Osteocyte (in vitro differentiated cells): ENCODE measurements at regions not wholly inside any gene's neighbourhood (a gene's known extent, or its start where the extent isn't known, plus 50 kb on each side); places are given as distances from the start of the nearest gene placed in this dataset.

Source experiments
- DNase-seq: peaks from one replicate; pipeline ENCODE4 v3.0.0; 2021; ENCODE audit warnings: mixed read lengths; ENCODE audit not compliant: unreplicated experiment; ENCODE audit errors: extremely low spot score
- H3K27ac Mint-ChIP-seq: one replicate; pipeline ENCODE4 v1.8.0; 2021; ENCODE audit warnings: mild to moderate bottlenecking, mixed read lengths; ENCODE audit not compliant: unreplicated experiment
- H3K27me3 Mint-ChIP-seq: one replicate; pipeline ENCODE4 v1.8.0; 2021; ENCODE audit warnings: mixed read lengths; ENCODE audit not compliant: unreplicated experiment
- H3K36me3 Mint-ChIP-seq: one replicate; pipeline ENCODE4 v1.8.0; 2021; ENCODE audit warnings: mixed read lengths; ENCODE audit not compliant: unreplicated experiment
- H3K4me1 Mint-ChIP-seq: one replicate; pipeline ENCODE4 v1.8.0; 2021; ENCODE audit warnings: mixed read lengths; ENCODE audit not compliant: unreplicated experiment
- H3K4me3 Mint-ChIP-seq: one replicate; pipeline ENCODE4 v1.8.0; 2021; ENCODE audit warnings: mild to moderate bottlenecking, moderate library complexity, mixed read lengths; ENCODE audit not compliant: unreplicated experiment
- H3K9me3 Mint-ChIP-seq: one replicate; pipeline ENCODE4 v1.8.0; 2021; ENCODE audit warnings: mixed read lengths; ENCODE audit not compliant: unreplicated experiment
- TF ChIP-seq, protein P1 (sequence below): fragments of 200-600 bp; sonication (generic); IDR thresholded peaks from 2 replicates; pipeline ENCODE4 v1.5.0; 2021; ENCODE audit warnings: antibody characterized with exemption, mild to moderate bottlenecking, moderate library complexity

DNA sequence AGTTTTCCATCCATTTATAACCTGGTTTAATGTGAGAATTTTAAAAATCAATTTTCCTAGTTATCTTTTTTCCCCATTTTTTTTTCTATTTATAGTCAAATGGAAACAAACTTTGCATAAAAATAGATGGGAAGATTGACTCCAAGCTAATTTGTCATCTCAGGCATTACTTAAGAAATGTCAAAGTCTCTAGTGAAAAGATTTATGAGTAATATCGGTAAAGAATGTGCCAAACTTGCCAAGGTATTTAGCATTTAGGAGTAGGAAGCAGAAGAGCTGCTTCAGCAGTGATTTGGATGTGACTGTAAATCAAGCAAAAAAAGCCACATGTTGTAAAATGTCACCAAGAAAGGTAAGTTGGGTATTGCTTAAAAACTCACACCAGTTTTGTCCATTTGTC, 108.6 kb downstream of the LACC1 start:
- DNase-seq: no peak
- H3K27me3 Mint-ChIP-seq: peaks cover 20% of the 10 kb centered on the region
- H3K27ac Mint-ChIP-seq: no peak overlapping the region
- H3K4me1 Mint-ChIP-seq: no peaks in the 10 kb centered on the region
- no peaks in the 10 kb centered on the region for H3K36me3 Mint-ChIP-seq
- H3K4me3 Mint-ChIP-seq: no peak overlapping the region
- H3K9me3 Mint-ChIP-seq: no peaks in the 10 kb centered on the region
- TF ChIP-seq, protein P1, sequence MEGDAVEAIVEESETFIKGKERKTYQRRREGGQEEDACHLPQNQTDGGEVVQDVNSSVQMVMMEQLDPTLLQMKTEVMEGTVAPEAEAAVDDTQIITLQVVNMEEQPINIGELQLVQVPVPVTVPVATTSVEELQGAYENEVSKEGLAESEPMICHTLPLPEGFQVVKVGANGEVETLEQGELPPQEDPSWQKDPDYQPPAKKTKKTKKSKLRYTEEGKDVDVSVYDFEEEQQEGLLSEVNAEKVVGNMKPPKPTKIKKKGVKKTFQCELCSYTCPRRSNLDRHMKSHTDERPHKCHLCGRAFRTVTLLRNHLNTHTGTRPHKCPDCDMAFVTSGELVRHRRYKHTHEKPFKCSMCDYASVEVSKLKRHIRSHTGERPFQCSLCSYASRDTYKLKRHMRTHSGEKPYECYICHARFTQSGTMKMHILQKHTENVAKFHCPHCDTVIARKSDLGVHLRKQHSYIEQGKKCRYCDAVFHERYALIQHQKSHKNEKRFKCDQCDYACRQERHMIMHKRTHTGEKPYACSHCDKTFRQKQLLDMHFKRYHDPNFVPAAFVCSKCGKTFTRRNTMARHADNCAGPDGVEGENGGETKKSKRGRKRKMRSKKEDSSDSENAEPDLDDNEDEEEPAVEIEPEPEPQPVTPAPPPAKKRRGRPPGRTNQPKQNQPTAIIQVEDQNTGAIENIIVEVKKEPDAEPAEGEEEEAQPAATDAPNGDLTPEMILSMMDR: no peak

DNA sequence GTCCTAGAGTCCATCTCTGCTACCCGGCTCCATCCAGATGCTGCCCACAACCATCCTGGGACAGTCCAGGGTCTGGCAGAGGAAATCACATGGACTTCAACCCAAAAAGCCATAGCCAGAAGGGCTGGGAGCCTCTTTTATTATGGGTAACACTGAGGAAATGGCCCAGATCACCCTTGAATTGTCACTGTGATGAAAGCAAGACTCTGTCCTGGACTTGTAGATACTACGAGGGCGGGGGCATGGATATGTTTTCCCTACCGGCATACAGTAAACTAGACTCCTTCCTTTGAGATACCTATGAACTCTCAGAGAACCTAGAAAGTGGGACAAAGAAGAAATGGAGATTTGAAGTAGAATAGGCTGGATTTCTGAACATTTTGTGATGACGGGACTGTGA, 110.3 kb downstream of the LACC1 start:
- H3K27me3 Mint-ChIP-seq: peaks cover 24% of the 10 kb centered on the region
- peaks cover 2% of the 10 kb centered on the region for H3K9me3 Mint-ChIP-seq
- H3K27ac Mint-ChIP-seq: no peak overlapping the region
- TF ChIP-seq, protein P1: no peak
- no peak overlapping the region for H3K4me3 Mint-ChIP-seq
- H3K36me3 Mint-ChIP-seq: no peaks in the 10 kb centered on the region
- no peak for DNase-seq
- H3K4me1 Mint-ChIP-seq: no peaks in the 10 kb centered on the region

DNA sequence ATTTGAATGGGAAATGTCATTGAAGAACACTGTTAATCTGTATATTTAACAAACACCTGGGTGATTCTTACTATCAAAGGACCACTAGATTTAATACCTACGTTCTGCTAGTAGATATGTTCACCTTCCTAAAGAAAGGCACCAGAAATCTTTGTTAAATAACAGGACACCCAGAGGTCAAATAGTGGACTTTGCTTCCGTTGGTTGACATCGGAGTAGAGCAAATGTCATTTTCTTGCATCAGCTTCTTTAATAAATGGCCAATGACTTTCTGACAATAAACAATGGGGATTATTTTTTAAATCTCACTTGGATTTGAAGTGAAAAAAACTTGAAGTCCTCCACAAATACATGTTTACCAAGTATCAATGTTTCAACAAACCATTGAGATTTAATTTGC, 111.1 kb downstream of the LACC1 start:
- Mint-ChIP-seq H3K9me3 (peaks cover 10% of the 10 kb centered on the region), H3K4me3 (no peak overlapping the region), H3K27ac (no peak overlapping the region), H3K36me3 (no peaks in the 10 kb centered on the region), H3K4me1 (no peaks in the 10 kb centered on the region), H3K27me3 (peaks cover 24% of the 10 kb centered on the region)
- TF ChIP-seq, protein P1: no peak
- DNase-seq: no peak

DNA sequence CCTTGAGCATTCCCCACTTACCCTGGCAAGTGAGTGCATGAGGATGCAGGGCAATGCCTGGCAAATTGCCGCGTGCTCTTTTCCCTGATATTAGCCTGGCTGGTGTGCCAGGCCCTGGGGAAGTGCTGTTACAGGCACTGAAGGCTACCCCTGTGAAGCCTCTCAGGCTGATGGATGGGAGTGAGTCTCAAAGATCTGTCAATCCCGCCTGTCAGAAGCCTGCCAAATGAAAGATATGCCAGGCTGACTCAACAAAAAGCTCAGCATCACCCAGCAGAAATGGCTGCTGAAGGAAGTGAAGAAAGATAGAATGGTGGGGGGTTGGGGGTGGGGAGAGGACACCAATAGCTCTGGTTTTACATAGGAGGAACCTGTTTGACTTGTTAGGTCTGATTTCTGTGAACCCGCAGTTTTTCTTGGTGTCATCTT, 112.1 kb downstream of the LACC1 start:
- H3K4me1 Mint-ChIP-seq: no peaks in the 10 kb centered on the region
- DNase-seq: no peak
- no peak overlapping the region for H3K27ac Mint-ChIP-seq
- no peaks in the 10 kb centered on the region for H3K36me3 Mint-ChIP-seq
- no peak overlapping the region for H3K4me3 Mint-ChIP-seq
- H3K9me3 Mint-ChIP-seq: peaks cover 11% of the 10 kb centered on the region
- peaks cover 24% of the 10 kb centered on the region for H3K27me3 Mint-ChIP-seq
- TF ChIP-seq, protein P1: no peak

DNA sequence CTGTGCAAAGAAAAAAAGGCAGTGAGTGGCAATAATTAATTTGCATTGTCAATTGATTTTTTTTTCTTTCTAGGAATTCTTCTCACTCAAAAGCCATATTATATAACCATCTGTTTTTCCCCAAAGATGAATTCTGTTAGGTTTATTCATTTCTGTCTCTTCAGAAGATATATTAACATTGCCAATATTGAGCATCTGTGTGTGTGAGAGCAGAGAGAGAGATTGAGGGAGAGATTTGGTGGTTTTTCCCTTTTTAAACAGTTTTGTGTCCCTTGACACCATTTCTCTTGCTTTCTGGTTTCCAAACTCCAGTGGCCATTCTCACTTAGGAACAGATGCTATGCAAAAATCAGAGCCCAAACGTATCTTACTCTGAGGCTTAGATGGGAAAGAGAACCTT, 112.5 kb downstream of the LACC1 start:
- TF ChIP-seq, protein P1: no peak
- no peak for DNase-seq
- H3K9me3 Mint-ChIP-seq: peaks cover 11% of the 10 kb centered on the region
- no peak overlapping the region for H3K27ac Mint-ChIP-seq
- H3K4me3 Mint-ChIP-seq: no peak overlapping the region
- peaks cover 24% of the 10 kb centered on the region for H3K27me3 Mint-ChIP-seq
- no peaks in the 10 kb centered on the region for H3K4me1 Mint-ChIP-seq
- H3K36me3 Mint-ChIP-seq: no peaks in the 10 kb centered on the region
